ENCODE measurements at regions not wholly inside any gene's neighbourhood (a gene's known extent, or its start where the extent isn't known, plus 50 kb on each side); places are given as distances from the start of the nearest gene placed in this dataset.

DNA sequence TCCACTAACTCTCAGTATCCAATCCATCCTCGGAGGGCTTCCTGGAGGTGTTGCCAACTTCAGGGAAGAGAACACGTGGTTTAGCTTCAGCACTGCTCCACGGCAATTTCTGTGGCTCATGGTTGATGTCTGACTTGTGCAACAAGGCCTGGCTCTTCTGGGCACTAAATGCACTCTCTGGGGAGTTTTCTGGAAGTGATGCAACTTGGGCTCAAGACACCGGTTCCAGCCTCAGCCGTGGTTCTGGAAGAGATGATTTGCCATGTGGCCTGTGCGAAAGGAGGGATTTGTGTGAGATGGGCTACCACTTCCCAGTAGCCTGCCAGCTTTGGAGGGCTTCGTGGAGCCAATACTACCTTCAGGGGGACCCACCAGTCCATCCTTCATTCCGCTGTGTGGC is 118.6 kb upstream of the RTL1 start:
- TF ChIP-seq POLR2A (IDR thresholded peaks at IDR 0.05) (no peak), POLR2AphosphoS5 (IDR thresholded peaks at IDR 0.05) (no peak)
- TF ChIP-seq, protein P1, sequence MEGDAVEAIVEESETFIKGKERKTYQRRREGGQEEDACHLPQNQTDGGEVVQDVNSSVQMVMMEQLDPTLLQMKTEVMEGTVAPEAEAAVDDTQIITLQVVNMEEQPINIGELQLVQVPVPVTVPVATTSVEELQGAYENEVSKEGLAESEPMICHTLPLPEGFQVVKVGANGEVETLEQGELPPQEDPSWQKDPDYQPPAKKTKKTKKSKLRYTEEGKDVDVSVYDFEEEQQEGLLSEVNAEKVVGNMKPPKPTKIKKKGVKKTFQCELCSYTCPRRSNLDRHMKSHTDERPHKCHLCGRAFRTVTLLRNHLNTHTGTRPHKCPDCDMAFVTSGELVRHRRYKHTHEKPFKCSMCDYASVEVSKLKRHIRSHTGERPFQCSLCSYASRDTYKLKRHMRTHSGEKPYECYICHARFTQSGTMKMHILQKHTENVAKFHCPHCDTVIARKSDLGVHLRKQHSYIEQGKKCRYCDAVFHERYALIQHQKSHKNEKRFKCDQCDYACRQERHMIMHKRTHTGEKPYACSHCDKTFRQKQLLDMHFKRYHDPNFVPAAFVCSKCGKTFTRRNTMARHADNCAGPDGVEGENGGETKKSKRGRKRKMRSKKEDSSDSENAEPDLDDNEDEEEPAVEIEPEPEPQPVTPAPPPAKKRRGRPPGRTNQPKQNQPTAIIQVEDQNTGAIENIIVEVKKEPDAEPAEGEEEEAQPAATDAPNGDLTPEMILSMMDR (IDR thresholded peaks at IDR 0.05): no peak

Measured in prostate gland (tissue), 2 donors.